Heart left ventricle (tissue), 16 donors: ENCODE measurements at regions not wholly inside any gene's neighbourhood (a gene's known extent, or its start where the extent isn't known, plus 50 kb on each side); places are given as distances from the start of the nearest gene placed in this dataset.

Experiments used
- ATAC-seq, 4 donors: fragments of 200-7000 bp; cut with Tn5 transposase; one replicate each; pipeline ENCODE4 v1.9.1; 2020 to 2022; ENCODE audit warnings: moderate library complexity in 4 of 4, mild to moderate bottlenecking in 3 of 4, moderate number of reproducible peaks in 1 of 4
- DNase-seq, 5 donors: peaks; one replicate each; pipeline ENCODE4 v3.0.0-alpha.2; 2020
- H3K27ac ChIP-seq, 12 donors: fragments of 200-600 bp; sonication (generic) in 4 of 12; one replicate each; pipeline versions ENCODE4 v1.5.0 to v1.8.0; 2016 to 2022; ENCODE audit warnings: mild to moderate bottlenecking in 2 of 12
- H3K27me3 ChIP-seq, 9 donors: fragments of 200-600 bp; sonication (generic) in 2 of 9; one replicate each; pipeline versions ENCODE4 v1.5.1 to v1.8.0; 2016 to 2022; ENCODE audit warnings: mild to moderate bottlenecking in 3 of 9
- H3K36me3 ChIP-seq, 9 donors: fragments of 200-600 bp; sonication (generic) in 2 of 9; one replicate each; pipeline versions ENCODE4 v1.5.0 to v1.8.0; 2018 to 2022; ENCODE audit warnings: mild to moderate bottlenecking in 2 of 9
- H3K4me1 ChIP-seq, 12 donors: fragments of 200-600 bp; sonication (generic) in 4 of 12; one replicate each; pipeline versions ENCODE4 v1.5.0 to v1.8.0; 2016 to 2022; ENCODE audit warnings: mild to moderate bottlenecking in 3 of 12
- H3K4me3 ChIP-seq, 12 donors: fragments of 200-600 bp; sonication (generic) in 4 of 12; one replicate each; pipeline versions ENCODE4 v1.5.0 to v1.8.0; 2017 to 2022; ENCODE audit warnings: mild to moderate bottlenecking in 9 of 12, moderate library complexity in 4 of 12
- H3K9me3 ChIP-seq, 12 donors: fragments of 200-600 bp; sonication (generic) in 4 of 12; one replicate each; pipeline versions ENCODE4 v1.5.0 to v1.8.0; 2016 to 2022; ENCODE audit warnings: mild to moderate bottlenecking in 1 of 12
- POLR2A ChIP-seq, 2 donors: fragments of 450-650 bp; IDR thresholded peaks; one replicate each; pipeline ENCODE4 v1.6.1; 2017; ENCODE audit warnings: antibody characterized with exemption in 2 of 2, mild to moderate bottlenecking in 2 of 2, moderate library complexity in 2 of 2
- WGBS, 4 donors: extraction: QIAGEN DNeasy Blood & Tissue Kit in 2 of 4; methylation state at CpG; one replicate each; pipeline versions ENCODE4 v1.1.5 to v1.1.7; 2013 to 2018; 5-methylcytosine and 5-hydroxymethylcytosine counted together
- intact Hi-C, 10 donors: fragments of 100-400 bp; cut with DNase I; formaldehyde crosslinking; loops; one replicate each; pipeline versions ENCODE4 v1.11.1 to v1.14.2; 2022
- TF ChIP-seq, protein P1 (sequence below), 12 donors: fragments of 200-600 bp; sonication (generic) in 4 of 12; IDR thresholded peaks; one replicate each; pipeline versions ENCODE4 v1.5.0 to v1.8.0; 2018 to 2022; ENCODE audit warnings: antibody characterized with exemption in 12 of 12, mild to moderate bottlenecking in 5 of 12
- donor health status: ischemic (EF 13 %, LVEDD 7.1; RV severe dilation, severe dysfunction).
- donor health status: healthy with polysubstance abuse.
- donor health status: DM: no; HTN: yes; CAD: no.
- donor health status: DM: no; HTN: no; CAD: no.
- donor health status: ischemic (EF 25% LVEDD 6.9; RV normal size, moderate dysfunction).
- donor health status: ischemic (EF 25% LVEDD 5.7; RV mildly dilated, moderate dysfunction).
- donor health status: healthy.
- donor health status: DM: yes; HTN: yes; CAD: no.
- donor health status: ischemic (EF 35%, LVEDD 5.7; RV mildly dilated, moderate dysfunction).
- donor health status: nonischemic (EF 11% LVEDD 7.7; RV severe dilation, severe dysfunction).
- donor health status: DM: yes; HTN: yes; CAD: no.
- donor health status: PGD.
- donor health status: ischemic (EF 29% LVEDD 5.4; RV normal size, mild dysfunction).
- donor health status: nonischemic (EF 23%, LVEDD 6.1; RV moderate dilation, normal function).

GRCh38 chr1:116284819-116285390, 88.1 kb upstream of the ATP1A1 start:
- Histone ChIP-seq H3K4me1 (no peaks in the 10 kb centered on the region), H3K9me3 (peaks cover 0 to 6% (median 0%) of the 10 kb centered on the region in 12 donors), H3K4me3 (no peak overlapping the region), H3K27ac (no peak overlapping the region), H3K27me3 (no peaks in the 10 kb centered on the region), H3K36me3 (no peaks in the 10 kb centered on the region)
- peak; percentile 73 to 91 (median 84) for ATAC-seq
- intact Hi-C loops: no loop called here
- WGBS, 4 donors: 71 to 79% (median 72%) methylated on average over 5 of the region's 5 CpGs
- DNase-seq: peak in 4 of 5 donors; percentile 18 to 64 (median 34)
- no peak for TF ChIP-seq POLR2A (IDR thresholded peaks at IDR 0.05)
- TF ChIP-seq, protein P1, sequence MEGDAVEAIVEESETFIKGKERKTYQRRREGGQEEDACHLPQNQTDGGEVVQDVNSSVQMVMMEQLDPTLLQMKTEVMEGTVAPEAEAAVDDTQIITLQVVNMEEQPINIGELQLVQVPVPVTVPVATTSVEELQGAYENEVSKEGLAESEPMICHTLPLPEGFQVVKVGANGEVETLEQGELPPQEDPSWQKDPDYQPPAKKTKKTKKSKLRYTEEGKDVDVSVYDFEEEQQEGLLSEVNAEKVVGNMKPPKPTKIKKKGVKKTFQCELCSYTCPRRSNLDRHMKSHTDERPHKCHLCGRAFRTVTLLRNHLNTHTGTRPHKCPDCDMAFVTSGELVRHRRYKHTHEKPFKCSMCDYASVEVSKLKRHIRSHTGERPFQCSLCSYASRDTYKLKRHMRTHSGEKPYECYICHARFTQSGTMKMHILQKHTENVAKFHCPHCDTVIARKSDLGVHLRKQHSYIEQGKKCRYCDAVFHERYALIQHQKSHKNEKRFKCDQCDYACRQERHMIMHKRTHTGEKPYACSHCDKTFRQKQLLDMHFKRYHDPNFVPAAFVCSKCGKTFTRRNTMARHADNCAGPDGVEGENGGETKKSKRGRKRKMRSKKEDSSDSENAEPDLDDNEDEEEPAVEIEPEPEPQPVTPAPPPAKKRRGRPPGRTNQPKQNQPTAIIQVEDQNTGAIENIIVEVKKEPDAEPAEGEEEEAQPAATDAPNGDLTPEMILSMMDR (IDR thresholded peaks at IDR 0.05): no peak

GRCh38 chr1:116286541-116286971, 86.5 kb upstream of the ATP1A1 start:
- H3K4me3 ChIP-seq: no peak overlapping the region
- TF ChIP-seq POLR2A (IDR thresholded peaks at IDR 0.05): no peak
- TF ChIP-seq, protein P1 (IDR thresholded peaks at IDR 0.05): no peak
- 67 to 86% (median 77%) methylated on average over 1 of the region's 1 CpG for WGBS, 4 donors
- ATAC-seq: no peak
- peaks cover 0 to 6% (median 0%) of the 10 kb centered on the region in 12 donors for H3K9me3 ChIP-seq
- intact Hi-C loops: no loop called here
- H3K27me3 ChIP-seq: no peaks in the 10 kb centered on the region
- no peaks in the 10 kb centered on the region for H3K4me1 ChIP-seq
- H3K36me3 ChIP-seq: no peaks in the 10 kb centered on the region
- no peak overlapping the region for H3K27ac ChIP-seq
- DNase-seq: no peak

DNA sequence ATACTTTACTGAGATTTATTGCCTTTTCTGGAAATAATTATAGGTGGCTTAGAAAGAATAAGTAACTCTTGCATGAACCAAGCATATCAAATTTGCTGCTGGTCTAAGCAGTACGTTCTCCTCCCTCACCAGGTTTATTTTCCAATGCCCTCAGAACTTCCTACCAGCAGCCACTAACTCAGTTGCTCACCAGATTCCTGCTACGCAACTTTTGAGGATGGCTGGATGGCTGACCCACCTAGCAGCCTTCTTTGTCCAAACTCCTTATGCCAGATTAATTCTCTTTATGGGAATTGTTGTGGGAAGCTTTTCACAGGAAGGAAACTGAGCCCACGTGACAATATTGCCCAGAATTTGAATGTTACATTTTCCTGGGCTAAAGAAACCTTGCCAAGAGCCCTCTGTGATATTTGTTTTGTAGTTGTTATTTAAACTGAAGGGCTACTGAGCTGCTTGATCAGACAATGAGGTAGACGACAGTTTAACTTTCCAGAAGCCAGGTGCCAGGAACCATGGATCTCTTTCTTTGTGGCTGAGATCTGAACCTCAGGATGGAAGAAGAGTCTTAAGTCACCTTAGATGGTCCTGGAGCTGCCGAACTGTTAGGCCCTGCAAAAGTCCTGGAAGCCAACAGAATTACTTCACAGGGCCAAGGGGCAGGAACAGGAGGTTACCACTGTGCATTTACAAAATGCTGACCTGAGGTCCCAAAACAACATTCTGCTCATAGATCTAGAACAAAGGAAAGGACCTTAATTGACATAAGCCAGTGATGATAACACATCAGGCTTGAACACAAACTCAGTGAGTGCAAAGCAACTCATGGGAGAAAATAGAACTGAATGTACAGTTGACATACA, 85.5 kb upstream of the ATP1A1 start:
- no peak overlapping the region for H3K4me3 ChIP-seq
- H3K36me3 ChIP-seq: no peaks in the 10 kb centered on the region
- WGBS, 4 donors: 70 to 77% (median 75%) methylated on average over 5 of the region's 5 CpGs
- no peaks in the 10 kb centered on the region for H3K27me3 ChIP-seq
- DNase-seq (no peak), ATAC-seq (no peak)
- no peaks in the 10 kb centered on the region for H3K9me3 ChIP-seq
- no peak overlapping the region for H3K27ac ChIP-seq
- TF ChIP-seq, protein P1 (IDR thresholded peaks at IDR 0.05): no peak
- TF ChIP-seq POLR2A (IDR thresholded peaks at IDR 0.05): no peak
- H3K4me1 ChIP-seq: no peaks in the 10 kb centered on the region
- intact Hi-C loops: no loop called here

GRCh38 chr1:116288201-116288598, 84.8 kb upstream of the ATP1A1 start:
- TF ChIP-seq, protein P1 (IDR thresholded peaks at IDR 0.05): no peak
- TF ChIP-seq POLR2A (IDR thresholded peaks at IDR 0.05): no peak
- Histone ChIP-seq H3K36me3 (no peaks in the 10 kb centered on the region), H3K27me3 (no peaks in the 10 kb centered on the region), H3K9me3 (no peaks in the 10 kb centered on the region), H3K27ac (no peak overlapping the region), H3K4me3 (no peak overlapping the region), H3K4me1 (no peaks in the 10 kb centered on the region)
- ATAC-seq (no peak), DNase-seq (no peak)
- intact Hi-C loops: no loop called here
- 61 to 83% (median 68%) methylated on average over 2 of the region's 2 CpGs for whole genome bisulfite sequencing, 4 donors
